ENCODE measurements at regions not wholly inside any gene's neighbourhood (a gene's known extent, or its start where the extent isn't known, plus 50 kb on each side); places are given as distances from the start of the nearest gene placed in this dataset.

DNA sequence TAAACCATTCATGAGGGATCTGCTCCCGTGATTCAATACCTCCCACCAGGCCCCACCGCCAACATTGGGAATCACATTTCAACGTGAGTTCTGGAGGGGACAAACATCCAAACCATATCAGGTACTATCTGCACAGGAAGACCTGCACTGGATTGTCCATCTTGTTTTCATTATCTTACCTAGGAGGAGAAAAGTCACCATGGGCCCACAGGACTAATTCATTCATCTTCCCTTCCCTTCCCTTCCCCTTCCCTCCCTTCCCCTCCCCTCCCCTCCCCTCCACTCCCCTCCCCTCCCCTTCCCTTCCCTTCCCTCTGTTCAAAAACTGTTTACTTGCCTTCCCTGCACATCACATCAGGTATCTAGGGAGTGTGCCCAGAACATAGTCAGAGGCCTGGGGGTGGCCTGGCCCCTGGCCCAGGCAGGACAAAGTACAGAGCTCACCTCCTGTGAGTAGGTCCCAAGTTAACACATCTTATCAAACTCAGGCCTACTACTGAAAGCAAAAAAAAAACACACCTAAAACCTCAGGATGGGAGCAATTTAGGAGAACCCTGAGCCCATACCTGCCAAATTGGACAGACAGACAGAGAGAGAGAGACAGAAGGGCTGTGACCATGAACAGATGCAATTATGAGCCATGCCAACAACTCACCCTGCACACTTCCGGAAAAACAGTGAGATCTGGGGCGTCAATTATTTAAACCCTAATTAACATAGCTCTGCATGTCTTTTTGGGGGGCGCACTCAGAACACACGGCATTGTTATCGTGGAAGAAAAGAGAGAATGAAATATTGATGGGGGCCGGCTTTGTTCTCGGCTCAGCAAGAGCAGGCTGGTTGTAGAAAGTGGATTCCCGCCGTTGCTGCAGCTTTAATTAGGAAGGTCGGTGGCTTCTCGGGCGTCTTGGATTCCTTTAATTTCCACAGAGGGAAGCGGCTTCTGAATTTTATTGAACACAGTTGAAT lies 151.2 kb downstream of the IRX5 start:
- TF ChIP-seq, protein P1, sequence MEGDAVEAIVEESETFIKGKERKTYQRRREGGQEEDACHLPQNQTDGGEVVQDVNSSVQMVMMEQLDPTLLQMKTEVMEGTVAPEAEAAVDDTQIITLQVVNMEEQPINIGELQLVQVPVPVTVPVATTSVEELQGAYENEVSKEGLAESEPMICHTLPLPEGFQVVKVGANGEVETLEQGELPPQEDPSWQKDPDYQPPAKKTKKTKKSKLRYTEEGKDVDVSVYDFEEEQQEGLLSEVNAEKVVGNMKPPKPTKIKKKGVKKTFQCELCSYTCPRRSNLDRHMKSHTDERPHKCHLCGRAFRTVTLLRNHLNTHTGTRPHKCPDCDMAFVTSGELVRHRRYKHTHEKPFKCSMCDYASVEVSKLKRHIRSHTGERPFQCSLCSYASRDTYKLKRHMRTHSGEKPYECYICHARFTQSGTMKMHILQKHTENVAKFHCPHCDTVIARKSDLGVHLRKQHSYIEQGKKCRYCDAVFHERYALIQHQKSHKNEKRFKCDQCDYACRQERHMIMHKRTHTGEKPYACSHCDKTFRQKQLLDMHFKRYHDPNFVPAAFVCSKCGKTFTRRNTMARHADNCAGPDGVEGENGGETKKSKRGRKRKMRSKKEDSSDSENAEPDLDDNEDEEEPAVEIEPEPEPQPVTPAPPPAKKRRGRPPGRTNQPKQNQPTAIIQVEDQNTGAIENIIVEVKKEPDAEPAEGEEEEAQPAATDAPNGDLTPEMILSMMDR (conservative IDR thresholded peaks at IDR 0.05; ENCODE audit: low read depth, low read length): no peak
- TF ChIP-seq EZH2 (IDR thresholded peaks at IDR 0.05; ENCODE audit: low read length, unreplicated experiment) (no peak), EZH2phosphoT487 (IDR thresholded peaks at IDR 0.05; ENCODE audit: borderline replicate concordance, low read length) (no peak)
